SK-N-MC (cell line): ENCODE measurements at regions not wholly inside any gene's neighbourhood (a gene's known extent, or its start where the extent isn't known, plus 50 kb on each side); places are given as distances from the start of the nearest gene placed in this dataset.

Experiments
- EZH2 ChIP-seq: fragments of 200-600 bp; sonication (generic); IDR thresholded peaks from one replicate; pipeline ENCODE4 v1.6.1; 2017; ENCODE audit warnings: antibody characterized with exemption
- POLR2AphosphoS5 ChIP-seq: IDR thresholded peaks from 2 replicates; pipeline ENCODE4 v1.6.1; 2012; ENCODE audit warnings: mild to moderate bottlenecking, low read depth, low read length, borderline replicate concordance

- TF ChIP-seq EZH2 (no peak), POLR2AphosphoS5 (no peak)
Measured at GRCh38 chr10:9103301-9103700, 1048.8 kb downstream of the GATA3 start.
